HepG2 (cell line): ENCODE measurements at regions not wholly inside any gene's neighbourhood (a gene's known extent, or its start where the extent isn't known, plus 50 kb on each side); places are given as distances from the start of the nearest gene placed in this dataset.

Experiments used
- ATAC-seq: fragments of 200-7000 bp; cut with Tn5 transposase; 3 replicates; pipeline ENCODE4 v1.9.1; 2020; ENCODE audit warnings: mild to moderate bottlenecking, moderate library complexity
- BruUV-seq: library from RNA; stranded (reverse); fragments of 400-500 nt; replicated peaks from 2 replicates; lab custom pipeline; 2021; lab: Mats Ljungman, UMichigan
- CTCF ChIA-PET: fragments of 300-600 bp; formaldehyde crosslinking; extraction: SDS; loops from one replicate; lab custom pipeline; 2021; ENCODE audit warnings: low total read pairs, inconsistent platforms, low intra/inter-chr PET ratio; lab: Yijun Ruan, JAX
- POLR2A ChIA-PET: fragments of 350-600 bp; sonication (Branson Sonifier 250); formaldehyde crosslinking; loops from one replicate; lab custom pipeline; 2020; ENCODE audit warnings: antibody characterized with exemption, inconsistent platforms; lab: Yijun Ruan, JAX
- DNase-seq: peaks from one replicate; pipeline ENCODE4 v3.0.0-alpha.2; 2015; ENCODE audit warnings: low spot score
- FAIRE-seq: peaks from 3 replicates; lab custom pipeline; 2011; peaks lifted over from hg19 to GRCh38; lab: Jason Lieb, UNC
- H2AFZ ChIP-seq: one replicate; pipeline ENCODE4 v1.6.1; 2011; ENCODE audit warnings: low read length, inconsistent platforms
- H3K27ac ChIP-seq: fragments of 300-600 bp; 3 replicates; pipeline ENCODE4 v1.8.0; 2011; ENCODE audit warnings: mixed run types, mild to moderate bottlenecking, mixed read lengths, low read length, inconsistent platforms; ENCODE audit not compliant: insufficient read depth; ENCODE audit errors: extremely low read length
- H3K27me3 ChIP-seq, 2 experiments: fragments of 200-600 bp in 1 of 2; 2 replicates in 1 of 2; 3 replicates in 1 of 2; pipeline versions ENCODE4 v1.6.0 to v1.8.0; 2011; ENCODE audit warnings: low read length in 2 of 2, mild to moderate bottlenecking in 2 of 2, moderate library complexity in 2 of 2, inconsistent platforms in 1 of 2; ENCODE audit not compliant: insufficient read depth in 2 of 2, control insufficient read depth in 1 of 2
- H3K36me3 ChIP-seq, 2 experiments: fragments of 200-600 bp in 1 of 2; replicated peaks in 1 of 2; 2 replicates in 1 of 2; 3 replicates in 1 of 2; pipeline versions ENCODE4 v1.5.1 to v1.8.0; 2011; ENCODE audit warnings: low read length in 2 of 2, inconsistent platforms in 1 of 2; ENCODE audit not compliant: insufficient read depth in 2 of 2, control insufficient read depth in 1 of 2
- H3K4me1 ChIP-seq: 2 replicates; pipeline ENCODE4 v1.5.1; 2012; ENCODE audit warnings: low read length, inconsistent platforms; ENCODE audit not compliant: insufficient read depth
- H3K4me2 ChIP-seq: 2 replicates; pipeline ENCODE4 v1.6.0; 2011; ENCODE audit warnings: low read depth, low read length, inconsistent platforms
- H3K4me3 ChIP-seq, 3 experiments: fragments of 200-600 bp in 1 of 3; sonication (generic), shearing (Covaris generic) in 1 of 3; replicated peaks in 1 of 3; 2 replicates each; pipeline ENCODE4 v1.5.1; 2011 to 2016; ENCODE audit warnings: low read length in 3 of 3, inconsistent platforms in 2 of 3, low read depth in 2 of 3, mild to moderate bottlenecking in 2 of 3, control low read depth in 1 of 3, mixed read lengths in 1 of 3; ENCODE audit not compliant: insufficient read depth in 1 of 3
- H3K79me2 ChIP-seq: one replicate; pipeline ENCODE4 v1.6.1; 2011; ENCODE audit warnings: low read length, inconsistent platforms; ENCODE audit not compliant: insufficient read depth
- H3K9ac ChIP-seq: 2 replicates; pipeline ENCODE4 v1.6.0; 2011; ENCODE audit warnings: mild to moderate bottlenecking, low read depth, low read length, inconsistent platforms; ENCODE audit not compliant: insufficient read depth
- H3K9me3 ChIP-seq: 2 replicates; pipeline ENCODE4 v1.5.1; 2012; ENCODE audit warnings: mild to moderate bottlenecking, low read length
- H4K20me1 ChIP-seq: 2 replicates; pipeline ENCODE4 v1.6.0; 2011; ENCODE audit warnings: inconsistent platforms, mild to moderate bottlenecking, low read length, moderate library complexity; ENCODE audit not compliant: insufficient read depth
- NBN ChIP-seq: fragments of 450-650 bp; conservative IDR thresholded peaks from 2 replicates; pipeline ENCODE4 v1.6.1; 2017
- PLRG1 ChIP-seq: fragments of 450-650 bp; conservative IDR thresholded peaks from 2 replicates; pipeline ENCODE4 v1.6.1; 2016
- ZNF556 ChIP-seq: sonication (generic); formaldehyde crosslinking; IDR thresholded peaks from 2 replicates; pipeline ENCODE4 v1.4.0; 2020; ENCODE audit warnings: mild to moderate bottlenecking, missing genetic modification reagents, borderline replicate concordance
- WGBS: methylation state at CpG from one replicate; pipeline ENCODE4 v1.1.6; 2017; ENCODE audit warnings: low lambda C conversion rate; 5-methylcytosine and 5-hydroxymethylcytosine counted together
- in situ Hi-C: cut with HindIII; loops from 2 replicates; pipeline ENCODE4 v1.10.0; 2017; ENCODE audit warnings: low pct_unique_long_range_greater_than_20kb; ENCODE audit not compliant: extremely low pct_ligation_motif_present
- intact Hi-C: fragments of 100-400 bp; cut with micrococcal nuclease; formaldehyde crosslinking; loops from one replicate; pipeline ENCODE4 v1.10.0; 2022; ENCODE audit not compliant: unreplicated experiment
- TF ChIP-seq, protein P1 (sequence below): sonication (generic); formaldehyde crosslinking; IDR thresholded peaks from 2 replicates; pipeline ENCODE4 v1.5.0; 2020; ENCODE audit warnings: missing genetic modification reagents
- TF ChIP-seq, protein P2 (sequence below): sonication (generic); formaldehyde crosslinking; IDR thresholded peaks from 2 replicates; pipeline ENCODE4 v1.4.0; 2020; ENCODE audit warnings: low read depth, mild to moderate bottlenecking, missing genetic modification reagents
- TF ChIP-seq, protein P3 (sequence below): sonication (generic); formaldehyde crosslinking; IDR thresholded peaks from 2 replicates; pipeline ENCODE4 v1.8.0; 2023; ENCODE audit warnings: mild to moderate bottlenecking, missing genetic modification reagents
- TF ChIP-seq, protein P4 (sequence below): sonication (generic); formaldehyde crosslinking; IDR thresholded peaks from 2 replicates; pipeline ENCODE4 v1.5.1; 2020; ENCODE audit warnings: mild to moderate bottlenecking, missing genetic modification reagents, moderate library complexity

DNA sequence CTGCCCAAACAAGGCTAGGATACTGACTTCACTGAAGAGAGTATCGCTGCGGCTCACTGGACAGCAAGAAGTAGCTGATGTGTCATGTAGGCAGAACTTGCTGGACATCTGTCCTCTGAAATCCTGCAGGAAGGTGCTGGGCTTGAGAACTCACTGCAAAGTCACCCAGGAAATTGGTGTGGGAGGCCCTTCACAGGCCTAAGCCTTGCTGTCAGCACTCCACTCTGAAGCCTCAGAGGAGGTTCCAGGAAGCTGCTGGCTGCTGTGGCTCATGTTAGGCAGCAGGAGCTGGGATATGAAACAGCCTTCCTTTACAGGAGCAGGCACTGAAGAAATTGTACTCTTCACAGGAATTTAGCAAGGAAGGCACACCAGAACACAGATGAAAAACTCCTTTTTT, 88.3 kb upstream of the CCDC68 start:
- H4K20me1 ChIP-seq: no peaks in the 10 kb centered on the region
- H3K27ac ChIP-seq: no peak overlapping the region
- in situ Hi-C loops: no loop called here
- intact Hi-C loops: no loop called here
- ATAC-seq (no peak), FAIRE-seq (no peak), DNase-seq (no peak)
- BruUV-seq: no TSS peak
- no peaks in the 10 kb centered on the region for H3K79me2 ChIP-seq
- no peak overlapping the region for H3K4me2 ChIP-seq
- H3K4me3 ChIP-seq: no peak overlapping the region
- CTCF ChIA-PET: no interaction called here
- POLR2A ChIA-PET: no interaction called here
- H3K4me1 ChIP-seq: no peaks in the 10 kb centered on the region
- no peak overlapping the region for H3K9ac ChIP-seq
- 53% methylated on average over 2 of the region's 2 CpGs for WGBS
- no peak overlapping the region for H2AFZ ChIP-seq
- H3K27me3 ChIP-seq: no peaks in the 10 kb centered on the region
- no peaks in the 10 kb centered on the region for H3K36me3 ChIP-seq
- no peaks in the 10 kb centered on the region for H3K9me3 ChIP-seq
- TF ChIP-seq NBN (no peak), PLRG1 (no peak), ZNF556 (CRISPR knock-in tag) (no peak)
- TF ChIP-seq, protein P1, sequence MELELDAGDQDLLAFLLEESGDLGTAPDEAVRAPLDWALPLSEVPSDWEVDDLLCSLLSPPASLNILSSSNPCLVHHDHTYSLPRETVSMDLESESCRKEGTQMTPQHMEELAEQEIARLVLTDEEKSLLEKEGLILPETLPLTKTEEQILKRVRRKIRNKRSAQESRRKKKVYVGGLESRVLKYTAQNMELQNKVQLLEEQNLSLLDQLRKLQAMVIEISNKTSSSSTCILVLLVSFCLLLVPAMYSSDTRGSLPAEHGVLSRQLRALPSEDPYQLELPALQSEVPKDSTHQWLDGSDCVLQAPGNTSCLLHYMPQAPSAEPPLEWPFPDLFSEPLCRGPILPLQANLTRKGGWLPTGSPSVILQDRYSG (CRISPR knock-in tag): no peak
- TF ChIP-seq, protein P2, sequence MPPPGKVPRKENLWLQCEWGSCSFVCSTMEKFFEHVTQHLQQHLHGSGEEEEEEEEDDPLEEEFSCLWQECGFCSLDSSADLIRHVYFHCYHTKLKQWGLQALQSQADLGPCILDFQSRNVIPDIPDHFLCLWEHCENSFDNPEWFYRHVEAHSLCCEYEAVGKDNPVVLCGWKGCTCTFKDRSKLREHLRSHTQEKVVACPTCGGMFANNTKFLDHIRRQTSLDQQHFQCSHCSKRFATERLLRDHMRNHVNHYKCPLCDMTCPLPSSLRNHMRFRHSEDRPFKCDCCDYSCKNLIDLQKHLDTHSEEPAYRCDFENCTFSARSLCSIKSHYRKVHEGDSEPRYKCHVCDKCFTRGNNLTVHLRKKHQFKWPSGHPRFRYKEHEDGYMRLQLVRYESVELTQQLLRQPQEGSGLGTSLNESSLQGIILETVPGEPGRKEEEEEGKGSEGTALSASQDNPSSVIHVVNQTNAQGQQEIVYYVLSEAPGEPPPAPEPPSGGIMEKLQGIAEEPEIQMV (CRISPR knock-in tag): no peak
- TF ChIP-seq, protein P3, sequence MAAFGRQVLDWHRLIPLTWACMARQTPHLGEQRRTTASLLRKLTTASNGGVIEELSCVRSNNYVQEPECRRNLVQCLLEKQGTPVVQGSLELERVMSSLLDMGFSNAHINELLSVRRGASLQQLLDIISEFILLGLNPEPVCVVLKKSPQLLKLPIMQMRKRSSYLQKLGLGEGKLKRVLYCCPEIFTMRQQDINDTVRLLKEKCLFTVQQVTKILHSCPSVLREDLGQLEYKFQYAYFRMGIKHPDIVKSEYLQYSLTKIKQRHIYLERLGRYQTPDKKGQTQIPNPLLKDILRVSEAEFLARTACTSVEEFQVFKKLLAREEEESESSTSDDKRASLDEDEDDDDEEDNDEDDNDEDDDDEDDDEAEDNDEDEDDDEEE (CRISPR knock-in tag): no peak
- TF ChIP-seq, protein P4, sequence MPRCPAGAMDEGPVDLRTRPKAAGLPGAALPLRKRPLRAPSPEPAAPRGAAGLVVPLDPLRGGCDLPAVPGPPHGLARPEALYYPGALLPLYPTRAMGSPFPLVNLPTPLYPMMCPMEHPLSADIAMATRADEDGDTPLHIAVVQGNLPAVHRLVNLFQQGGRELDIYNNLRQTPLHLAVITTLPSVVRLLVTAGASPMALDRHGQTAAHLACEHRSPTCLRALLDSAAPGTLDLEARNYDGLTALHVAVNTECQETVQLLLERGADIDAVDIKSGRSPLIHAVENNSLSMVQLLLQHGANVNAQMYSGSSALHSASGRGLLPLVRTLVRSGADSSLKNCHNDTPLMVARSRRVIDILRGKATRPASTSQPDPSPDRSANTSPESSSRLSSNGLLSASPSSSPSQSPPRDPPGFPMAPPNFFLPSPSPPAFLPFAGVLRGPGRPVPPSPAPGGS (CRISPR knock-in tag): no peak
